Middle frontal gyrus (tissue), 1 donor: ENCODE measurements at regions not wholly inside any gene's neighbourhood (a gene's known extent, or its start where the extent isn't known, plus 50 kb on each side); places are given as distances from the start of the nearest gene placed in this dataset.
A peak's percentile ranks its signal among the peaks of the same experiment; 100 is the strongest.

ENCODE experiments used
- DNase-seq: peaks from one replicate; pipeline ENCODE4 v3.0.0-alpha.2; 2015; ENCODE audit warnings: low spot score; ENCODE audit errors: extremely low spot score

DNA sequence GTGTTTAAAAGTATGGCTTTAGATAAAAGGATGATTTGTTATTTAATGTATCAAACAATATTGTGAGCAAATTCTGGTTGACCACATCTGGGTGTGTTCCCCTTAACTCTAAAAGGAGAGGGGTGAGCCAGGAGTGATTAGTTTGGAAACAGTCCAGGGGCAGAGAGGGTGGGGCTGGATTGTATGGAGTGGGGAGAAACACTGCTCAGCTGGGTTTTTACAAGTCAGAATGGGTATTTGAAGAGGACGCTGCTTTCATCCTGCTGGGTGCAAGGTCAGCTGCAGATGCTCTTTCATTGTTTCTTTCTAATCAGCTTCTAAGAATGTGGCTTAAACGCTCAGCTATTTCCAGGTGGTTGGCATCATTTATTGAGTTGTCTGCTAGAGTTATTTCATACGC lies 82.8 kb upstream of the LIMCH1 start:
- no peak for DNase-seq

DNA sequence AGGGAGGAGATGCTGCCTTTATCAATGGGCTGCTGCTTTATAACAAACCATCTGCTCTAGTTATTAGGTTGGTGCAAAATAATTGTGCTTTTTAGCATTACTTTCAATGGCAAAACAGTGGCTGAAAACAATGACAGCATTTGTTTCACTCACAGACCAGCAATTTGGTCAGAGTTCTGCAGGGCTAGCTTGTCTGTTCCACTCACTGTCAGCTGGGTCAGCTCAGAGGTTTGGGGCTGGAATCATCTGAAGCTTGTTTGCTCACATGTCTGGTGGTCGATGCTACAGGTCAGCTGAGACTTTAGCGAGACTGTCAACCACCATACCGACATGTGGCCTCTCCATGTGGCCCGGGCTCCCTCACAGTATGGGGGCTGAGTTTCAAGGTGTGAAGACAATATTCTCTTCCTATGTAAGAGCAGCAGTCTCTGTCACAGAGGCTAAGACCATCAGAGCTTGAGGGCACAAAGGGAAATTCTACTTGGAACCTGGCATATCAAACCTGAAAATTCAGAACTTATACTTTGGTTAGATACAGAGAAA lies 81.3 kb upstream of the LIMCH1 start:
- DNase-seq, result no peak

DNA sequence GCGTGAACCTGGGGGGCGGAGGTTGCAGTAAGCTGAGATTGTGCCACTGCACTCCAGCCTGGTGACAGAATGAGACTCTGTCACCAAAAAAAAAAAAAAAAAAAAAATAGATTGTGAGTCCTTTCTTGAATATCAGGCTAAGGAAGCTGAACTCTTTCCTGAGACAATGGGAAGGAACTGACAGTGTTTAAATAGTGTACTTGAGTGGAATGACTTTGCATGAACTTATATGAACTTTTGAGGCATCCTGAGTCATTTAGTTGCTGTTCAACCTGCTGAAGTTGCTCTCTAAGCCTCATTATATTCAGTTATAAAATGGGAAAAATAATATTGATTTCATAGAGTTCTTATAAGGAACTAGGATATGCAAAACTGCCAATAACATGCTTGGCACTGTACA lies 79.3 kb upstream of the LIMCH1 start:
- no peak for DNase-seq

DNA sequence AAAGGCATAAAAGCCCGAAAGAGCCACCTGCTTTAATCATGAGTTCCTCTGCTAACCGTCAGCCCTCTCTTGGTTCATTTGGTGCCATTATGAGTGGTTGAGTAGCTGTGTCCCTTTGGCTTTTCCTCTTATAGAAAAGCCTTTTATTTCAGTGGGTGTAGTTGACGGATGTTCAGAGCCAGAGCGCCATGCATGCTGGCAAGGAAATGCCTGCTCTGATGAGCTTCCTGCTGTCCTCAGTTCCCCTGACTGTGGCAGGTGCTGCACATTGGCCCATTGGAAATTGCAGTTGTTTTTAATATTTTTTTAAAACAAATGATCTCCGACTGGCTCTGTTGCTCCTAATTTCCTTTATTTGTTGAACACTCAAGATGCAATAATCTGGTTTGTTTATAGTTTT lies 77.3 kb upstream of the LIMCH1 start:
- no peak for DNase-seq

DNA sequence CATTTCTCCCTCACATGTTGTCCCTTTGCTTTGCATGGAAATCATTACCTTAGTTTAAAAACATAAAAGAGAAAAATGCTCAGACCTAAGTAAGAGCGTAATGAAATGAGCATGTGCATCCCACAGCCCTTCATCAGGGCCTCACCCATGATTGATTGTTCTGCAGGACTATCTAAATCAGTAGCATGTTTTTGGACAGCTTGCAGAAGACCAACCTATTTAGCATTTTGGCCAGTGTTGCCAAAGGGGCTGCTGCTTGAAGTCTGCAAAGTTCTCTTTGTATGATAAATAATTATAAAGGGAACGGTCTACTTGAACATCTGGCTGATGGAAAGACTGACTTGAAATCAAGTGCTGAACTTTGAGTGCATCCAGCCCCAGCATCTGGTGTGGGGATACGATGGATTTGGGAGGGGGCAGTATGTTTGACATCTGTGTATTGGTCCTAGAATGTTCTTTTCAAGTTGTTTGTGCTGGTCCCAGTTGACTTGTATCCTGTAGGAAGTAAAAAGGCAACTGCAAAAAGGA lies 76.1 kb upstream of the LIMCH1 start:
- no peak for DNase-seq

- DNase-seq, result peak; percentile 39
Observed at GRCh38 chr4:41465146-41465761, 72.7 kb upstream of the LIMCH1 start.

- no peak for DNase-seq
Observed at GRCh38 chr4:41466249-41466648, 71.7 kb upstream of the LIMCH1 start.

GRCh38 chr4:41468122-41468521 lies 69.8 kb upstream of the LIMCH1 start:
- no peak for DNase-seq

GRCh38 chr4:41471126-41472071 lies 66.6 kb upstream of the LIMCH1 start:
- DNase-seq, result no peak

DNA sequence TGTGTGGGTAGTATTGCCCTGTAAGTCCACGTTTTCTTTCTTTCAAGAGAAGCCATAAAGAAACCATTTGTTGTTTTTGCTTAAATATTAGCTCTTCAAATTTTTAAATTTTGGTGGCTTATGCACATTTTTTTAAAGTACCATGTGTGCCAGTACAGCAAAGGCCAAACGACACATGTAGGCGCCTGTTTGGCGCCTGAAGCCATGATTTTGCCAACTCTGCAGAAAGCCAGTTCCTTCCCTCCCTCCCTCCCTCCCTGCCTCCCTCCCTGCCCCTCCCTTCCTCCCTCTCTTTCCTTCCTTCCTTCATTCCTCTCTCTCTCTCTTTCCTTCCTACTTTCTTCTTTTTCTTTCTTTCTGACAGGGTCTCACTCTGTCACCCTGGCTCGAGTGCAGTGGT lies 65.9 kb upstream of the LIMCH1 start:
- no peak for DNase-seq

- DNase-seq, result no peak
Observed at GRCh38 chr4:41473176-41473575, 64.8 kb upstream of the LIMCH1 start.

GRCh38 chr4:41475402-41475801 lies 62.6 kb upstream of the LIMCH1 start:
- no peak for DNase-seq

DNA sequence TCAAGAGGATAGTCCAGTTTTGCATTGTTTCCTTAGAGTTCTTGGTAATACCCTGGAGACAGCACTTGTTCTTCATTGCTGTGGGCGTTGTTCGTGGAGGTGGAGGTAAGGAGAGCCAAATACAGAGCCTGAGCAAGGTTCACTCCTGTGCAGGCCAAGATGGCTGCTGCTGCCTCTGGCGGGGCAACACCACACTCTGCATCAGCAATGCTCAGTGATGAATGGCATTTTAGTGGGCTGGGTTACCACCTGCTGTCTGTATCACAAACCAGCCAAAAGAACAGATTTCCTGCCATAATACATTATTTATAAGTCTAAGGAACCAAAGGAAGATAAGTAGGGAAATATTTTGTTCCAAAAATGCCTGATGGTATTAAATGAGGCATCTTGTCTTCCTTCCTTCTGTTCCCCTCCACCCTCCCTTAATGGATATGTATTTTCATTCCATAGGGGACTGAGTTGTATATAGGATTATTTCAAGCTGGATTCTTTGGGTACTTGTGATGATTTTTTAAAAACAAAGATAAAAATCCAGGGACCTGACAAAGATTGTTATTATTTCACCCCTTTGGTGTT lies 61.6 kb upstream of the LIMCH1 start:
- DNase-seq, result no peak

DNA sequence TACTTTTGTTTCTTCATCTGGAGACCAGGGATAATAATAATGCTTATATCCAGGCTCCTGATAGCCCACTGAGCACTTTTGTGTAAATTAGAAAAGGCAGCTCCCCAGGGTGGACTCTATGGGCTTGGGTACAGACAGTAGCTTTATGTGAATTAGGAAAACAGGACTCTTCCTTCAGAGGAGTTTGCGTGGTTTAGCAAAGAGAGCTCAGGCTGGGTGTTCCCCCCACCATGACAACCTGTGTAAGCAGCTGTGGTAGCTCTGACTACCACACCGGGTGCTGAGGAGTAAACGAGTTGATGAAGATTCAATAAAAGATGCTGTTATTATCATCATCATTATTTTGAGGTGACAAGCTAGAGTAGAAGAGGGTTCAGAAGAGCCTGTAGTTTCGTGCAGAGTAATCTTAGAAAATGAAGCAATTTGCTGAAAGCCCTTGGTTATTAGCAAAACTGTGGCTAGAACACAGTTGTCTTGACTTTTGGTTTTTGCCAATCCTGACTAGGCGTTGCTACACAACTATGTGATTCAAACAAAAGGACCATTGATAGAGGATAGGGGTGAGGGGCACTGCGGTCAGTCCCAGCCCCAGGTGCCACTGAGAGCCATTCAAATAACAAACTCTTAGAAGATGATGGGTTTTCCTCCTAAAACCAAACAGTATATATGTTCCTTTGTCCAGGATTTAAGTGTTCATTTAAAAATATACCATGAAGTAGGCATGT lies 60.6 kb upstream of the LIMCH1 start:
- DNase-seq, result no peak

GRCh38 chr4:41478518-41478917 lies 59.4 kb upstream of the LIMCH1 start:
- DNase-seq, result no peak

DNA sequence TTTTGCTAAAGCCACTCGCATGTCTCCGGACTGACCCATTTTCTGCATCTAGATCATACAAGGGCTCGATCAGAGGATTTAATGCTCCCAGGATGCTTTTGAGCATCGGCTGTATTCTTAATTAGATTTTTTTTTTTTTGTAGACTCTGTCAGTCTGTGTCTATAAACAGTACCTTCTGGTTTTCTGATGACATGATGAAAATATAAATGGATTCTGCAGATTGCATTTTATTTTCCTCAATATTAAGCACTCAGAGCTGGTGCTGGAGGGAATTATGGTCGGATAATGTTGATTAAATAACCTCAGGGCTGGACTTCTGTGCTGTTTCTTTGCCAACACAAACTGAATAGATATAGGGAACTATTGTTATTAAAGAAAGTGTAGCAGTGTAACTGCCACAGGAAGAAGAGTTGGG lies 57.1 kb upstream of the LIMCH1 start:
- DNase-seq, result no peak

- DNase-seq, result no peak
Observed at GRCh38 chr4:41483771-41484170, 54.2 kb upstream of the LIMCH1 start.

DNA sequence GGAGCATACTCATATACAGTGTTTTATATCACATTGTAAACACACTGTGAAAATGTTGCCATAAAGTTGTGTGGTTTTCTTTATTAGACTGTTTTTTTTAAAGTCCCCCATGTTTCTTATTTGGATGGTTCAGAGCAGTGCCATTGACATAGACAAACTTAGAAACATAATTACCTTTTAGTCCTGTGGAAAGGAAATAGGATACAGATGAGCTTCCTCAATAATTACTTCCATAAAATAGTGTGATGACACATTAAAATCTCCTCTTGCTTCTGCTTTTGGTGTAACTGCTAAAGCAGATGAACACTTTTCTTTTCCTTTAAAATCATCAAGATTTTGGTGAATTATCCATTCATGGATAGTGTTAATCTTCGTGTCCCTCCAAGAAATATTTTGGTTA lies 52.9 kb upstream of the LIMCH1 start:
- DNase-seq, result no peak

DNA sequence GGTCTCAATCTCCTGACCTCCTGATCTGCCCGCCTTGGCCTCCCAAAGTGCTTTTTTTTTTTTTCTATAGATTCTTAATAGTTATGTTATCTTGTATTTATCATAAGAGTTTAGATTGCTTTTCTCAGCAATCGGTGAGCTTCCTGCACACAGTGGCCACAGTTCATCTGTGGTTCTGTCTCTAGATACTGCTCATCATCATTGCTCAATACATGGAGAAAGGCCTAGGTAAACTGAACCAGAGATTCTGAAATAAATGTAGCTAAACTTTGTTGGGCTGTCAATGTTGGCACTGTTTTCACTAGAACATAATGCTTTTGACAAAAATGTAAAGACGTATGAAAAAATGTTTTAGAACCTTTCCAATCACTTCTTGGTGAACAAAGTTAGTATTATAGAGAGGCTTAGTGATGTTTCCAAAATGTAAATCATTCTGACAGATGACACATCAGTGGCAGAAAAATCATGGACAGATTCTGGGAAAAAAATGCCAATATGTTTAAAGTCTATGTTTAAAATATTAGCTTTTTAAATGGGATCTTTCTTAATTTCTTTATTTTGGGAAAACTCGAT lies 50.0 kb upstream of the LIMCH1 start:
- no peak for DNase-seq
